HepG2 (cell line): ENCODE measurements at regions not wholly inside any gene's neighbourhood (a gene's known extent, or its start where the extent isn't known, plus 50 kb on each side); places are given as distances from the start of the nearest gene placed in this dataset.

Experiments used
- ATAC-seq: fragments of 200-7000 bp; cut with Tn5 transposase; 3 replicates; pipeline ENCODE4 v1.9.1; 2020; ENCODE audit warnings: mild to moderate bottlenecking, moderate library complexity
- BruUV-seq: library from RNA; stranded (reverse); fragments of 400-500 nt; replicated peaks from 2 replicates; lab custom pipeline; 2021; lab: Mats Ljungman, UMichigan
- CTCF ChIA-PET: fragments of 300-600 bp; formaldehyde crosslinking; extraction: SDS; loops from one replicate; lab custom pipeline; 2021; ENCODE audit warnings: low total read pairs, inconsistent platforms, low intra/inter-chr PET ratio; lab: Yijun Ruan, JAX
- POLR2A ChIA-PET: fragments of 350-600 bp; sonication (Branson Sonifier 250); formaldehyde crosslinking; loops from one replicate; lab custom pipeline; 2020; ENCODE audit warnings: antibody characterized with exemption, inconsistent platforms; lab: Yijun Ruan, JAX
- DNase-seq: peaks from one replicate; pipeline ENCODE4 v3.0.0-alpha.2; 2015; ENCODE audit warnings: low spot score
- FAIRE-seq: peaks from 3 replicates; lab custom pipeline; 2011; peaks lifted over from hg19 to GRCh38; lab: Jason Lieb, UNC
- H2AFZ ChIP-seq: one replicate; pipeline ENCODE4 v1.6.1; 2011; ENCODE audit warnings: low read length, inconsistent platforms
- H3K27ac ChIP-seq: fragments of 300-600 bp; 3 replicates; pipeline ENCODE4 v1.8.0; 2011; ENCODE audit warnings: mixed run types, mild to moderate bottlenecking, mixed read lengths, low read length, inconsistent platforms; ENCODE audit not compliant: insufficient read depth; ENCODE audit errors: extremely low read length
- H3K27me3 ChIP-seq, 2 experiments: fragments of 200-600 bp in 1 of 2; 2 replicates in 1 of 2; 3 replicates in 1 of 2; pipeline versions ENCODE4 v1.6.0 to v1.8.0; 2011; ENCODE audit warnings: low read length in 2 of 2, mild to moderate bottlenecking in 2 of 2, moderate library complexity in 2 of 2, inconsistent platforms in 1 of 2; ENCODE audit not compliant: insufficient read depth in 2 of 2, control insufficient read depth in 1 of 2
- H3K36me3 ChIP-seq, 2 experiments: fragments of 200-600 bp in 1 of 2; replicated peaks in 1 of 2; 2 replicates in 1 of 2; 3 replicates in 1 of 2; pipeline versions ENCODE4 v1.5.1 to v1.8.0; 2011; ENCODE audit warnings: low read length in 2 of 2, inconsistent platforms in 1 of 2; ENCODE audit not compliant: insufficient read depth in 2 of 2, control insufficient read depth in 1 of 2
- H3K4me1 ChIP-seq: 2 replicates; pipeline ENCODE4 v1.5.1; 2012; ENCODE audit warnings: low read length, inconsistent platforms; ENCODE audit not compliant: insufficient read depth
- H3K4me2 ChIP-seq: 2 replicates; pipeline ENCODE4 v1.6.0; 2011; ENCODE audit warnings: low read depth, low read length, inconsistent platforms
- H3K4me3 ChIP-seq, 3 experiments: fragments of 200-600 bp in 1 of 3; sonication (generic), shearing (Covaris generic) in 1 of 3; replicated peaks in 1 of 3; 2 replicates each; pipeline ENCODE4 v1.5.1; 2011 to 2016; ENCODE audit warnings: low read length in 3 of 3, inconsistent platforms in 2 of 3, low read depth in 2 of 3, mild to moderate bottlenecking in 2 of 3, control low read depth in 1 of 3, mixed read lengths in 1 of 3; ENCODE audit not compliant: insufficient read depth in 1 of 3
- H3K79me2 ChIP-seq: one replicate; pipeline ENCODE4 v1.6.1; 2011; ENCODE audit warnings: low read length, inconsistent platforms; ENCODE audit not compliant: insufficient read depth
- H3K9ac ChIP-seq: 2 replicates; pipeline ENCODE4 v1.6.0; 2011; ENCODE audit warnings: mild to moderate bottlenecking, low read depth, low read length, inconsistent platforms; ENCODE audit not compliant: insufficient read depth
- H3K9me3 ChIP-seq: 2 replicates; pipeline ENCODE4 v1.5.1; 2012; ENCODE audit warnings: mild to moderate bottlenecking, low read length
- H4K20me1 ChIP-seq: 2 replicates; pipeline ENCODE4 v1.6.0; 2011; ENCODE audit warnings: inconsistent platforms, mild to moderate bottlenecking, low read length, moderate library complexity; ENCODE audit not compliant: insufficient read depth
- ADNP ChIP-seq: sonication (generic); formaldehyde crosslinking; IDR thresholded peaks from 2 replicates; pipeline ENCODE4 v1.4.0; 2020; ENCODE audit warnings: missing genetic modification reagents
- IKZF5 ChIP-seq: IDR thresholded peaks from 2 replicates; pipeline ENCODE4 v1.6.1; 2018; ENCODE audit warnings: missing genetic modification reagents, mild to moderate bottlenecking, missing compliant biosample characterization
- NFYB ChIP-seq: sonication (generic); formaldehyde crosslinking; IDR thresholded peaks from 2 replicates; pipeline ENCODE4 v1.4.0; 2020; ENCODE audit warnings: missing genetic modification reagents
- PRDM4 ChIP-seq: sonication (generic); formaldehyde crosslinking; IDR thresholded peaks from 2 replicates; pipeline ENCODE4 v1.9.0; 2021; ENCODE audit warnings: missing genetic modification reagents, borderline replicate concordance
- RBM39 ChIP-seq: fragments of 200-400 bp; formaldehyde crosslinking; IDR thresholded peaks from one replicate; pipeline ENCODE4 v1.6.1; 2018; ENCODE audit warnings: antibody characterized with exemption, mild to moderate bottlenecking, low read depth, low read length; ENCODE audit not compliant: poor library complexity, severe bottlenecking
- ZIK1 ChIP-seq: sonication (generic); formaldehyde crosslinking; IDR thresholded peaks from 2 replicates; pipeline ENCODE4 v1.5.0; 2020; ENCODE audit warnings: mild to moderate bottlenecking, low read depth, missing genetic modification reagents, borderline replicate concordance
- ZNF12 ChIP-seq: sonication (generic); formaldehyde crosslinking; IDR thresholded peaks from 2 replicates; pipeline ENCODE4 v1.5.0; 2020; ENCODE audit warnings: missing genetic modification reagents
- ZNF160 ChIP-seq: sonication (generic); formaldehyde crosslinking; IDR thresholded peaks from 2 replicates; pipeline ENCODE4 v1.8.0; 2022; ENCODE audit warnings: mild to moderate bottlenecking, inconsistent platforms, missing genetic modification reagents
- ZNF761 ChIP-seq: sonication (generic); formaldehyde crosslinking; conservative IDR thresholded peaks from 2 replicates; pipeline ENCODE4 v1.4.0; 2020; ENCODE audit warnings: mild to moderate bottlenecking, missing genetic modification reagents
- in situ Hi-C: cut with HindIII; loops from 2 replicates; pipeline ENCODE4 v1.10.0; 2017; ENCODE audit warnings: low pct_unique_long_range_greater_than_20kb; ENCODE audit not compliant: extremely low pct_ligation_motif_present
- intact Hi-C: fragments of 100-400 bp; cut with micrococcal nuclease; formaldehyde crosslinking; loops from one replicate; pipeline ENCODE4 v1.10.0; 2022; ENCODE audit not compliant: unreplicated experiment

- H3K79me2 ChIP-seq = no peaks in the 10 kb centered on the region
- ChIA-PET POLR2A (no interaction called here), CTCF (no interaction called here)
- H3K9me3 ChIP-seq = no peaks in the 10 kb centered on the region
- H3K4me2 ChIP-seq = no peak overlapping the region
- FAIRE-seq (no peak), ATAC-seq (no peak), DNase-seq (no peak)
- in situ Hi-C loops = no loop called here
- H3K27ac ChIP-seq = no peak overlapping the region
- peaks cover 0 to 7% of the 10 kb centered on the region in 2 experiments; a peak in 1 of 5 replicates for H3K27me3 ChIP-seq
- intact Hi-C loops = no loop called here
- no peaks in the 10 kb centered on the region for H4K20me1 ChIP-seq
- no peaks in the 10 kb centered on the region for H3K4me1 ChIP-seq
- H3K9ac ChIP-seq = no peak overlapping the region
- H2AFZ ChIP-seq = no peak overlapping the region
- no peak for TF ChIP-seq ZNF160 (CRISPR knock-in tag)
- TF ChIP-seq RBM39 = no peak
- no peak for TF ChIP-seq ZNF761 (CRISPR knock-in tag)
- TF ChIP-seq ZIK1 (CRISPR knock-in tag) = no peak
- no peak for TF ChIP-seq ZNF12
- no peak for TF ChIP-seq IKZF5 (CRISPR knock-in tag)
- TF ChIP-seq NFYB = no peak
- no peak for TF ChIP-seq ADNP (CRISPR knock-in tag)
- TF ChIP-seq PRDM4 (CRISPR knock-in tag) = no peak
- H3K36me3 ChIP-seq = no peaks in the 10 kb centered on the region
- no peak overlapping the region for H3K4me3 ChIP-seq
- BruUV-seq = no TSS peak
Measured at GRCh38 chr9:87089929-87090328, 142.6 kb upstream of the GAS1 start.
